Mesendoderm (in vitro differentiated cells): ENCODE measurements at regions not wholly inside any gene's neighbourhood (a gene's known extent, or its start where the extent isn't known, plus 50 kb on each side); places are given as distances from the start of the nearest gene placed in this dataset.

Source experiments
- DNase-seq: peaks from one replicate; pipeline ENCODE4 v3.0.0; 2013
- H2AK5ac ChIP-seq: 2 replicates; pipeline ENCODE4 v1.6.1; 2013; ENCODE audit warnings: low read length, inconsistent platforms
- H2BK120ac ChIP-seq: 2 replicates; pipeline ENCODE4 v1.6.1; 2013; ENCODE audit warnings: low read depth, mild to moderate bottlenecking, low read length, moderate library complexity, mixed read lengths
- H2BK15ac ChIP-seq: replicated peaks from 2 replicates; pipeline ENCODE4 v1.6.1; 2013; ENCODE audit warnings: low read depth, mild to moderate bottlenecking, moderate library complexity
- H2BK5ac ChIP-seq: 2 replicates; pipeline ENCODE4 v1.6.1; 2013; ENCODE audit warnings: low read length, inconsistent platforms
- H3K18ac ChIP-seq: 2 replicates; pipeline ENCODE4 v1.6.1; 2013; ENCODE audit warnings: mild to moderate bottlenecking, low read length, mixed read lengths
- H3K23ac ChIP-seq: one replicate; pipeline ENCODE4 v1.6.1; 2013; ENCODE audit warnings: low read length
- H3K27ac ChIP-seq: 2 replicates; pipeline ENCODE4 v1.5.1; 2013; ENCODE audit warnings: low read depth, mild to moderate bottlenecking, inconsistent platforms, low read length, moderate library complexity
- H3K27me3 ChIP-seq: 2 replicates; pipeline ENCODE4 v1.6.1; 2013; ENCODE audit warnings: low read length, control low read depth, mild to moderate bottlenecking, inconsistent platforms; ENCODE audit not compliant: insufficient read depth, poor library complexity
- H3K36me3 ChIP-seq: 2 replicates; pipeline ENCODE4 v1.6.1; 2013; ENCODE audit warnings: low read length, inconsistent platforms; ENCODE audit not compliant: control insufficient read depth, insufficient read depth
- H3K4ac ChIP-seq: one replicate; pipeline ENCODE4 v1.6.1; 2013; ENCODE audit warnings: low read depth, mild to moderate bottlenecking, low read length, moderate library complexity
- H3K4me1 ChIP-seq: 2 replicates; pipeline ENCODE4 v1.6.1; 2013; ENCODE audit warnings: low read depth, low read length, inconsistent platforms; ENCODE audit not compliant: control insufficient read depth
- H3K4me2 ChIP-seq: 2 replicates; pipeline ENCODE4 v1.6.1; 2013; ENCODE audit warnings: low read length
- H3K4me3 ChIP-seq: 2 replicates; pipeline ENCODE4 v1.5.1; 2013; ENCODE audit warnings: mild to moderate bottlenecking, low read length
- H3K56ac ChIP-seq: one replicate; pipeline ENCODE4 v1.6.1; 2013; ENCODE audit warnings: low read length
- H3K79me1 ChIP-seq: 2 replicates; pipeline ENCODE4 v1.6.1; 2013; ENCODE audit warnings: low read length, inconsistent platforms
- H3K79me2 ChIP-seq: 2 replicates; pipeline ENCODE4 v1.6.1; 2013; ENCODE audit warnings: mild to moderate bottlenecking, low read length; ENCODE audit not compliant: control insufficient read depth, insufficient read depth
- H3K9ac ChIP-seq: 2 replicates; pipeline ENCODE4 v1.6.1; 2013; ENCODE audit warnings: low read length, inconsistent platforms
- H4K5ac ChIP-seq: one replicate; pipeline ENCODE4 v1.6.1; 2013; ENCODE audit warnings: low read length
- H4K8ac ChIP-seq: one replicate; pipeline ENCODE4 v1.6.1; 2013; ENCODE audit warnings: low read depth, mild to moderate bottlenecking, control low read depth, low read length, moderate library complexity
- WGBS: extraction: QIAGEN DNeasy Blood & Tissue Kit; methylation state at CpG from one replicate; pipeline ENCODE4 v1.1.7; 2013; ENCODE audit warnings: low lambda C conversion rate, missing lambda C conversion rate; ENCODE audit not compliant: insufficient coverage; ENCODE audit errors: extremely low coverage; 5-methylcytosine and 5-hydroxymethylcytosine counted together

DNA sequence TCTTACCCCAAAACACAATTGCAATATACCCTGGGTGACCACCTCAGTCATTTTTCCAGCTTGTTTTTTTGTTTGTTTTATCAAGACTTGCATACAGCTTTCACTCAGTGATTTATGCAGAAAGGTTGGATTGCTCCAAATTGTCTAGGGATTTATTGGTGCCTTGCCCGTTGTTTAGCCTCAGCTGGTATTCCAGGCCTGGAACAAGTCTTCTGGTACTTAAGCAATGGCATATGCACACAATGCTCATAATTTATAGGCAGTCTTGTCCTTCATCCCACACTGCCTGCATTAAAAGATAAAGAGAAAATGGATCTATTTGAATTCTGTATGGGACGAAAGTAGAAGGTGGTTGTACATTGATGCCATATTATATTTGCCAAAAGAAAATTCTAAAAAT, 392.5 kb downstream of the ADAMTS20 start:
- Histone ChIP-seq H3K36me3 (no peaks in the 10 kb centered on the region), H3K4me1 (no peaks in the 10 kb centered on the region), H4K8ac (no peak overlapping the region), H3K79me1 (no peaks in the 10 kb centered on the region), H2BK120ac (no peak overlapping the region), H2AK5ac (no peak overlapping the region), H3K23ac (no peak overlapping the region), H3K56ac (no peak overlapping the region), H3K79me2 (no peaks in the 10 kb centered on the region), H4K5ac (no peak overlapping the region), H3K4me3 (no peak overlapping the region), H3K4ac (no peak overlapping the region), H3K27ac (no peak overlapping the region), H3K18ac (no peak overlapping the region), H3K4me2 (no peak overlapping the region), H2BK15ac (no peak overlapping the region), H2BK5ac (no peak overlapping the region), H3K27me3 (no peaks in the 10 kb centered on the region), H3K9ac (no peak overlapping the region)
- DNase-seq, result no peak
- WGBS, result no CpG with 5 or more reads among the region's 2 CpGs

DNA sequence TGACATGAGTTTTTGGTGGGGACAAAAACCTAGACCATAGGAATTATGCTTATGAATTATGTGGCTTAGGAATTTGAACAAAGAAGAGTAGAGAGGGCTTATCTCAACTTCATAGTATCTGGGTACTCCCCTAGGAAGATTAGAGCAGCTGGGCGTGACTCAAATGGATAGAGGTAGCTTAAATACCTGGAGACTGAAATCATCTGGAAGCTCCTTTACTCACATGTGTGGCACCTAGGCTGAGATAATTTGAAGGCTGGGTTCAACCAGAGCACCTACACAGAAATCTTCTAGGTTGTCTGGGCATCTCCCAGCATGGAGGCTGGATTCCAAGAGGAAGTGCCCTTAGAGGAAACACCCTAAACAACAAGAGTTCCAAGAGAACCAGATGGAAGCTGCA, 393.9 kb downstream of the ADAMTS20 start:
- no peak overlapping the region for H2BK5ac ChIP-seq
- H2BK120ac ChIP-seq, result no peak overlapping the region
- H3K36me3 ChIP-seq, result no peaks in the 10 kb centered on the region
- H3K27ac ChIP-seq, result no peak overlapping the region
- no peak overlapping the region for H4K5ac ChIP-seq
- H3K23ac ChIP-seq, result no peak overlapping the region
- H4K8ac ChIP-seq, result no peak overlapping the region
- H3K4me1 ChIP-seq, result no peaks in the 10 kb centered on the region
- no peak overlapping the region for H3K4me2 ChIP-seq
- no peaks in the 10 kb centered on the region for H3K27me3 ChIP-seq
- H3K4ac ChIP-seq, result peak overlapping the region; percentile 49
- no peak overlapping the region for H3K18ac ChIP-seq
- H3K4me3 ChIP-seq, result no peak overlapping the region
- H2BK15ac ChIP-seq, result no peak overlapping the region
- H3K79me2 ChIP-seq, result no peaks in the 10 kb centered on the region
- H3K56ac ChIP-seq, result no peak overlapping the region
- H2AK5ac ChIP-seq, result no peak overlapping the region
- no CpG with 5 or more reads among the region's 1 CpG for WGBS
- no peak overlapping the region for H3K9ac ChIP-seq
- DNase-seq, result peak; percentile 5
- no peaks in the 10 kb centered on the region for H3K79me1 ChIP-seq

DNA sequence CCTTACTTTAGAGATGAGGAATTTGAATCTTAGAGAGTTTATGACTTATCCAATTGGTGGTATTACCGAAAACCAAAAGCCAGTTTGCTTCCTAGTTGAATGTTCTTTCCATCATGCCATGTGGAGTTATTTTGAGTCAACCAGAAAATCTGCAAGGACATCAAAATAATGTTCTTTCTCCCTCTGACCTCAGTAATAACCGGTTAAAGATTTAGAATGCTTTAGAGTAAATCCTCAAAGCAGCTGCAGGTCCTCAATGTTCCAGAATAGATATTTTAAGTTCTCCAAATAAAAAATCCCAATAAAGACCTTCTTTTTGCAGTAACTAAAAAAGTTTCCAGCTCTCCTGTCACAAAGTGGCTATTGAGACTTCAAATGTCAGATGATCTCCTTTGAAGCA, 396.6 kb downstream of the ADAMTS20 start:
- Histone ChIP-seq H3K36me3 (no peaks in the 10 kb centered on the region), H3K23ac (no peak overlapping the region), H3K4ac (no peak overlapping the region), H2BK15ac (no peak overlapping the region), H3K79me2 (no peaks in the 10 kb centered on the region), H3K18ac (no peak overlapping the region), H3K27ac (no peak overlapping the region), H3K27me3 (no peaks in the 10 kb centered on the region), H3K79me1 (no peaks in the 10 kb centered on the region), H3K56ac (no peak overlapping the region), H3K4me1 (no peaks in the 10 kb centered on the region), H4K8ac (no peak overlapping the region), H3K9ac (no peak overlapping the region), H3K4me2 (no peak overlapping the region), H2BK5ac (no peak overlapping the region), H4K5ac (no peak overlapping the region), H2BK120ac (no peak overlapping the region), H3K4me3 (no peak overlapping the region), H2AK5ac (no peak overlapping the region)
- DNase-seq, result no peak
- WGBS, result no CpG with 5 or more reads among the region's 2 CpGs

DNA sequence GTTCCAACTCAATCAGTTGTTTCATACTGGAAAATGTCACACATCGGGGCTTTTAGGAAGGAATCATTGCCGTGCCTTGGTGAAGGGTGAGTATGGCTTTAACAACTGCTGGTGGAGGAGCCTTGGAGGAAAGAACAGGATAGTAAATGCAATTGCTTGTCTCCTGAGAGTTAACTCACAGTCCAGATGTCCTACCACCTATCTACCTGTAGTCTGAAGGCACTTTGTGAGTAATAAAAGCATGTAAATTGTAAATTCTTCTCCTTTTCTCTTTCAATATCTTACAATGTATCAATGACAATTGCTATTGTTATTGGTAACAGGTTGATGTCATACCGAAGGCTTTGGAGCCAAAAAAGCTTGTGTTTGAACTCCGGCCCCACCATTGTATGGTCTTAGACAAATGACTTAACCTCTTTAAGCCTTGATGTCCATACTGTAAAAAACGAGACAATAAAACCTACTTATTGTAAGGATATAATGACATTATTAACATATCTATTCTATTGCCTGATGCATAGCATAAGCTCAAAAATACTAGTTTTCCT, 397.4 kb downstream of the ADAMTS20 start:
- H3K9ac ChIP-seq, result no peak overlapping the region
- no peaks in the 10 kb centered on the region for H3K79me2 ChIP-seq
- peak; percentile 4 for DNase-seq
- no peak overlapping the region for H4K8ac ChIP-seq
- H3K4ac ChIP-seq, result no peak overlapping the region
- H2BK15ac ChIP-seq, result no peak overlapping the region
- no peaks in the 10 kb centered on the region for H3K79me1 ChIP-seq
- no peak overlapping the region for H2BK5ac ChIP-seq
- H3K4me2 ChIP-seq, result no peak overlapping the region
- no peak overlapping the region for H3K4me3 ChIP-seq
- no peak overlapping the region for H3K27ac ChIP-seq
- H3K4me1 ChIP-seq, result no peaks in the 10 kb centered on the region
- no peak overlapping the region for H3K23ac ChIP-seq
- H3K36me3 ChIP-seq, result no peaks in the 10 kb centered on the region
- no peaks in the 10 kb centered on the region for H3K27me3 ChIP-seq
- no peak overlapping the region for H4K5ac ChIP-seq
- H2AK5ac ChIP-seq, result no peak overlapping the region
- no peak overlapping the region for H3K56ac ChIP-seq
- no CpG with 5 or more reads among the region's 5 CpGs for WGBS
- H3K18ac ChIP-seq, result no peak overlapping the region
- no peak overlapping the region for H2BK120ac ChIP-seq

DNA sequence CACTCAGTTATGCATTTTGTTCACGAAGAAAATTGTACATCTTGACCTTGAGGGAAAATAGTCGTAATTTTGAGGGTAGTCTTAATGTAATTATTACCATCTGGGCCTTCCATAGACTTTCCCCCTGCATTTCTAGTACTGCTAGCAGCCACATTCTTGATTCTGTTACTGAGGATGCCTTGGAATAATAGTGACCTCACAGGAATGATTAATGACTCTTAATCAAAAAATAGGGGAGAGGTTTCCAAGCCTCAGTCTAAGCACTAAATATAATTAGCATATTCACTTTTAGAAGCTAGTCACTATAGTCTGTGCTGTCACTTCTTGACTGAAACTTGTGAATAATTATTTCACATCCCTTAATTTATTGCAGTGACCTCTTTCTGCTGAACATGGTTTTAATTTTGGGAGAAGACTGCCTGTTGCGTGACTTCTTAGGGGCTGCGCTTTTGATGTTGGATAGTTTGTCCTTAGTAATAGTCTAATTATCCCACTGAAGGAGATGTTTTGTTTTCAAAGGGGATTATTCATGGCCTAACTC, 400.5 kb downstream of the ADAMTS20 start:
- Histone ChIP-seq H3K23ac (no peak overlapping the region), H2BK120ac (no peak overlapping the region), H2AK5ac (no peak overlapping the region), H3K27ac (no peak overlapping the region), H3K56ac (no peak overlapping the region), H3K18ac (no peak overlapping the region), H3K79me1 (no peaks in the 10 kb centered on the region), H3K4me1 (no peaks in the 10 kb centered on the region), H4K5ac (no peak overlapping the region), H3K36me3 (no peaks in the 10 kb centered on the region), H3K79me2 (no peaks in the 10 kb centered on the region), H2BK5ac (no peak overlapping the region), H3K4me3 (no peak overlapping the region), H4K8ac (no peak overlapping the region), H3K4me2 (no peak overlapping the region), H3K9ac (no peak overlapping the region), H3K4ac (no peak overlapping the region), H3K27me3 (no peaks in the 10 kb centered on the region), H2BK15ac (no peak overlapping the region)
- no CpG with 5 or more reads among the region's 4 CpGs for WGBS
- DNase-seq, result no peak

DNA sequence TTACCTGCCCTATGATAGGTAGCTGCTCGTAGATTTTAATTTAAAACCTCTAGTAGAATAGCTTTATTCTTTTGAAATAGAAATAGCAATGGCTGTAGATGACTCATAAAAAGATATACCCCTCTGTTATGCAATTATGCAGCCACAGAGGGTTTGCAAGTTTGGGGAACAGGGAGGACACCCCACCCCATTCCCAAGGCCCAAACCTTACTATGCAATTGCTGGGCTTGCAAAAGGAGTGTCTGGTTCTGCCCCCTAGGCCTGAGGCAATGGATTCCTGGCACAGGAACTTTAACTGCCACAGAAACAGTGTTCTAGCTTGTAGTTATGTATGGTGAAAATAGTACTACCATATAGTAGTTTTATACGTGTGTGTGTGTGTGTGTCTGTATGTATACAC, 403.3 kb downstream of the ADAMTS20 start:
- Histone ChIP-seq H2BK5ac (no peak overlapping the region), H4K5ac (no peak overlapping the region), H3K9ac (no peak overlapping the region), H3K79me1 (no peaks in the 10 kb centered on the region), H3K4me1 (no peaks in the 10 kb centered on the region), H2BK120ac (no peak overlapping the region), H3K56ac (no peak overlapping the region), H2BK15ac (no peak overlapping the region), H3K18ac (no peak overlapping the region), H3K79me2 (no peaks in the 10 kb centered on the region), H3K4ac (no peak overlapping the region), H4K8ac (no peak overlapping the region), H3K4me3 (no peak overlapping the region), H3K36me3 (no peaks in the 10 kb centered on the region), H3K27me3 (no peaks in the 10 kb centered on the region), H3K23ac (no peak overlapping the region), H3K4me2 (no peak overlapping the region), H2AK5ac (no peak overlapping the region), H3K27ac (no peak overlapping the region)
- DNase-seq, result peak; percentile 8
- WGBS, result no CpG with 5 or more reads among the region's 2 CpGs
